Keratinocyte (primary cell): ENCODE measurements at regions not wholly inside any gene's neighbourhood (a gene's known extent, or its start where the extent isn't known, plus 50 kb on each side); places are given as distances from the start of the nearest gene placed in this dataset.

Source experiments
- DNase-seq: peaks from one replicate; pipeline ENCODE4 v3.0.0-alpha.2; 2011; ENCODE audit warnings: low read depth, missing footprints, low spot score
- FAIRE-seq: peaks from 2 replicates; lab custom pipeline; 2011; peaks lifted over from hg19 to GRCh38; lab: Jason Lieb, UNC
- H2AFZ ChIP-seq: 2 replicates; pipeline ENCODE4 v1.6.0; 2012; ENCODE audit warnings: low read length, control low read depth, inconsistent platforms; ENCODE audit not compliant: control insufficient read depth
- H3K27ac ChIP-seq: 2 replicates; pipeline ENCODE4 v1.5.1; 2011; ENCODE audit warnings: low read length; ENCODE audit not compliant: control insufficient read depth, insufficient read depth
- H3K27me3 ChIP-seq: 3 replicates; pipeline ENCODE4 v1.6.0; 2011; ENCODE audit warnings: low read length; ENCODE audit not compliant: control insufficient read depth, insufficient read depth; ENCODE audit errors: extremely low read depth
- H3K36me3 ChIP-seq, 2 experiments: 2 replicates in 1 of 2; 3 replicates in 1 of 2; pipeline ENCODE4 v1.5.1; 2011; ENCODE audit warnings: low read length in 2 of 2, mild to moderate bottlenecking in 1 of 2; ENCODE audit not compliant: control insufficient read depth in 2 of 2, insufficient read depth in 2 of 2; ENCODE audit errors: extremely low read depth in 1 of 2
- H3K4me1 ChIP-seq: 3 replicates; pipeline ENCODE4 v1.5.1; 2011; ENCODE audit warnings: low read length; ENCODE audit not compliant: control insufficient read depth, insufficient read depth; ENCODE audit errors: extremely low read depth
- H3K4me2 ChIP-seq: 3 replicates; pipeline ENCODE4 v1.6.0; 2011; ENCODE audit warnings: low read depth, low read length; ENCODE audit not compliant: control insufficient read depth, insufficient read depth; ENCODE audit errors: extremely low read depth
- H3K4me3 ChIP-seq, 3 experiments: fragments of 200-600 bp in 1 of 3; sonication (generic) in 1 of 3; 2 replicates in 2 of 3; 3 replicates in 1 of 3; pipeline ENCODE4 v1.5.1; 2011 to 2016; ENCODE audit warnings: low read length in 3 of 3, mild to moderate bottlenecking in 3 of 3, control low read depth in 2 of 3, inconsistent platforms in 1 of 3, low read depth in 1 of 3, mixed read lengths in 1 of 3, mixed run types in 1 of 3, moderate library complexity in 1 of 3; ENCODE audit not compliant: control insufficient read depth in 2 of 3, insufficient read depth in 2 of 3; ENCODE audit errors: extremely low read depth in 1 of 3
- H3K79me2 ChIP-seq: 2 replicates; pipeline ENCODE4 v1.6.0; 2012; ENCODE audit warnings: low read length; ENCODE audit not compliant: control insufficient read depth, insufficient read depth
- H3K9ac ChIP-seq: 3 replicates; pipeline ENCODE4 v1.6.0; 2011; ENCODE audit warnings: low read length; ENCODE audit not compliant: control insufficient read depth, insufficient read depth; ENCODE audit errors: extremely low read depth
- H3K9me1 ChIP-seq: 3 replicates; pipeline ENCODE4 v1.6.0; 2011; ENCODE audit warnings: low read length; ENCODE audit not compliant: control insufficient read depth, insufficient read depth; ENCODE audit errors: extremely low read depth
- H3K9me3 ChIP-seq: 2 replicates; pipeline ENCODE4 v1.5.1; 2012; ENCODE audit warnings: low read depth, low read length; ENCODE audit not compliant: control insufficient read depth
- H4K20me1 ChIP-seq: 3 replicates; pipeline ENCODE4 v1.6.0; 2011; ENCODE audit warnings: low read length; ENCODE audit not compliant: control insufficient read depth, insufficient read depth; ENCODE audit errors: extremely low read depth
- CTCF ChIP-seq, 3 experiments: IDR thresholded peaks in 1 of 3; conservative IDR thresholded peaks in 1 of 3; optimal IDR thresholded peaks in 1 of 3; 2 replicates in 2 of 3; 3 replicates in 1 of 3; pipeline versions ENCODE3 to v1.5.1; 2011; ENCODE audit warnings: low read length in 3 of 3, mild to moderate bottlenecking in 3 of 3, moderate library complexity in 2 of 3, control low read depth in 1 of 3, inconsistent platforms in 1 of 3; ENCODE audit not compliant: insufficient read depth in 2 of 3; ENCODE audit errors: extremely low read depth in 1 of 3
- EZH2 ChIP-seq: IDR thresholded peaks from one replicate; pipeline ENCODE4 v1.6.1; 2012; ENCODE audit warnings: inconsistent platforms, mild to moderate bottlenecking, low read length, moderate library complexity
- dilution Hi-C: fragments of 300-500 bp; cut with MboI; formaldehyde crosslinking; loops from one replicate; pipeline ENCODE4 v1.7.0; 2020; ENCODE audit warnings: low sequenced_read_pairs; ENCODE audit not compliant: extremely low pct_ligation_motif_present

GRCh38 chr2:228796386-228796785, 474.7 kb downstream of the PID1 start:
- H4K20me1 ChIP-seq = no peaks in the 10 kb centered on the region
- no peak overlapping the region for H3K9ac ChIP-seq
- H3K36me3 ChIP-seq = no peaks in the 10 kb centered on the region
- H3K27me3 ChIP-seq = no peaks in the 10 kb centered on the region
- dilution Hi-C loops = no loop called here
- no peaks in the 10 kb centered on the region for H3K4me1 ChIP-seq
- no peaks in the 10 kb centered on the region for H3K9me3 ChIP-seq
- DNase-seq = no peak
- no peaks in the 10 kb centered on the region for H3K79me2 ChIP-seq
- H3K4me3 ChIP-seq = no peak overlapping the region
- no peak overlapping the region for H3K4me2 ChIP-seq
- H2AFZ ChIP-seq = no peak overlapping the region
- no peaks in the 10 kb centered on the region for H3K9me1 ChIP-seq
- no peak overlapping the region for H3K27ac ChIP-seq
- TF ChIP-seq EZH2 (no peak), CTCF (optimal IDR thresholded peaks at IDR 0.05 in 1 of 3, IDR thresholded peaks at IDR 0.05 in 1 of 3, conservative IDR thresholded peaks at IDR 0.05 in 1 of 3; ENCODE audit: extremely low read depth in 1 of 3, insufficient read depth in 2 of 3, low read length in 3 of 3) (no peak)
- FAIRE-seq = no peak

- no peaks in the 10 kb centered on the region for H3K9me1 ChIP-seq
- no peak overlapping the region for H2AFZ ChIP-seq
- H3K79me2 ChIP-seq = no peaks in the 10 kb centered on the region
- FAIRE-seq (no peak), DNase-seq (no peak)
- dilution Hi-C loops = no loop called here
- no peaks in the 10 kb centered on the region for H3K36me3 ChIP-seq
- H3K27ac ChIP-seq = no peak overlapping the region
- no peak overlapping the region for H3K9ac ChIP-seq
- TF ChIP-seq EZH2 (no peak), CTCF (optimal IDR thresholded peaks at IDR 0.05 in 1 of 3, IDR thresholded peaks at IDR 0.05 in 1 of 3, conservative IDR thresholded peaks at IDR 0.05 in 1 of 3; ENCODE audit: extremely low read depth in 1 of 3, insufficient read depth in 2 of 3, low read length in 3 of 3) (no peak)
- no peaks in the 10 kb centered on the region for H3K27me3 ChIP-seq
- no peaks in the 10 kb centered on the region for H4K20me1 ChIP-seq
- H3K4me1 ChIP-seq = no peaks in the 10 kb centered on the region
- no peaks in the 10 kb centered on the region for H3K9me3 ChIP-seq
- no peak overlapping the region for H3K4me3 ChIP-seq
- H3K4me2 ChIP-seq = no peak overlapping the region
Observed at GRCh38 chr2:228793116-228793515, 478.0 kb downstream of the PID1 start.
